Activated naive CD4-positive, alpha-beta T cell treated with anti-CD3 and anti-CD28 coated beads for 36 hours (primary cell): ENCODE measurements at regions not wholly inside any gene's neighbourhood (a gene's known extent, or its start where the extent isn't known, plus 50 kb on each side); places are given as distances from the start of the nearest gene placed in this dataset.

Experiments used
- CTCF ChIA-PET: fragments of 350-600 bp; sonication (Branson Sonifier 250); formaldehyde crosslinking; loops from one replicate; lab custom pipeline; 2021; ENCODE audit warnings: antibody characterized with exemption; lab: Charles Lee
- DNase-seq: peaks from one replicate; pipeline ENCODE4 v3.0.0-alpha.2; 2020
- H3K27ac Mint-ChIP-seq: one replicate; pipeline ENCODE4 v1.8.0; 2021; ENCODE audit warnings: mild to moderate bottlenecking, mixed read lengths
- H3K27me3 Mint-ChIP-seq: one replicate; pipeline ENCODE4 v1.8.0; 2021; ENCODE audit warnings: low read depth, mixed read lengths
- H3K36me3 Mint-ChIP-seq: one replicate; pipeline ENCODE4 v1.8.0; 2021; ENCODE audit warnings: low read depth, mixed read lengths
- H3K4me1 Mint-ChIP-seq: one replicate; pipeline ENCODE4 v1.8.0; 2021; ENCODE audit warnings: low read depth, mixed read lengths
- H3K4me3 Mint-ChIP-seq: one replicate; pipeline ENCODE4 v1.8.0; 2021; ENCODE audit warnings: mild to moderate bottlenecking, moderate library complexity, mixed read lengths
- H3K9me3 Mint-ChIP-seq: one replicate; pipeline ENCODE4 v1.8.0; 2021; ENCODE audit warnings: mixed read lengths
- intact Hi-C: fragments of 100-400 bp; cut with micrococcal nuclease; formaldehyde crosslinking; loops from one replicate; pipeline ENCODE4 v1.15.1; 2023

GRCh38 chr2:120592084-120592483, 143.6 kb upstream of the GLI2 start:
- no peak overlapping the region for H3K4me3 Mint-ChIP-seq
- intact Hi-C loops, result no loop called here
- DNase-seq, result no peak
- H3K4me1 Mint-ChIP-seq, result no peaks in the 10 kb centered on the region
- CTCF ChIA-PET, result no interaction called here
- no peaks in the 10 kb centered on the region for H3K36me3 Mint-ChIP-seq
- no peak overlapping the region for H3K27ac Mint-ChIP-seq
- no peaks in the 10 kb centered on the region for H3K9me3 Mint-ChIP-seq
- peaks cover 35% of the 10 kb centered on the region for H3K27me3 Mint-ChIP-seq

GRCh38 chr2:120593921-120594686, 141.6 kb upstream of the GLI2 start:
- Mint-ChIP-seq H3K4me3 (no peak overlapping the region), H3K36me3 (no peaks in the 10 kb centered on the region), H3K27me3 (peaks cover 22% of the 10 kb centered on the region), H3K9me3 (no peaks in the 10 kb centered on the region), H3K27ac (no peak overlapping the region), H3K4me1 (no peaks in the 10 kb centered on the region)
- intact Hi-C loops, result no loop called here
- CTCF ChIA-PET, result interaction anchor here (0.6 kb wide), 1 partner anchor 501 kb away, joined by 3 read pairs; no protein-coding TSS in a partner anchor
- no peak for DNase-seq

GRCh38 chr2:120594856-120595685, 140.6 kb upstream of the GLI2 start:
- no peaks in the 10 kb centered on the region for H3K9me3 Mint-ChIP-seq
- intact Hi-C loops, result no loop called here
- H3K4me3 Mint-ChIP-seq, result no peak overlapping the region
- CTCF ChIA-PET, result no interaction called here
- H3K36me3 Mint-ChIP-seq, result no peaks in the 10 kb centered on the region
- peaks cover 13% of the 10 kb centered on the region for H3K27me3 Mint-ChIP-seq
- no peak for DNase-seq
- no peaks in the 10 kb centered on the region for H3K4me1 Mint-ChIP-seq
- no peak overlapping the region for H3K27ac Mint-ChIP-seq

- peaks cover 10% of the 10 kb centered on the region for H3K27me3 Mint-ChIP-seq
- H3K27ac Mint-ChIP-seq, result no peak overlapping the region
- CTCF ChIA-PET, result no interaction called here
- no peaks in the 10 kb centered on the region for H3K9me3 Mint-ChIP-seq
- intact Hi-C loops, result no loop called here
- H3K4me3 Mint-ChIP-seq, result no peak overlapping the region
- H3K4me1 Mint-ChIP-seq, result no peaks in the 10 kb centered on the region
- DNase-seq, result no peak
- H3K36me3 Mint-ChIP-seq, result no peaks in the 10 kb centered on the region
These were observed 139.9 kb upstream of the GLI2 start for GRCh38 chr2:120595739-120596138.

- CTCF ChIA-PET, result no interaction called here
- H3K27ac Mint-ChIP-seq, result no peak overlapping the region
These were observed 139.4 kb upstream of the GLI2 start for GRCh38 chr2:120596191-120596811.

GRCh38 chr2:120596990-120597594, 138.6 kb upstream of the GLI2 start:
- intact Hi-C loops, result no loop called here
- Mint-ChIP-seq H3K36me3 (no peaks in the 10 kb centered on the region), H3K4me3 (no peak overlapping the region), H3K27ac (no peak overlapping the region), H3K27me3 (peaks cover 4% of the 10 kb centered on the region), H3K4me1 (no peaks in the 10 kb centered on the region), H3K9me3 (no peaks in the 10 kb centered on the region)
- DNase-seq, result no peak
- CTCF ChIA-PET, result no interaction called here

More at GRCh38 chr2:120596191-120596811, 139.4 kb upstream of the GLI2 start:
- no peak for DNase-seq
- intact Hi-C loops, result no loop called here
- H3K4me1 Mint-ChIP-seq, result no peaks in the 10 kb centered on the region
- no peak overlapping the region for H3K4me3 Mint-ChIP-seq
- no peaks in the 10 kb centered on the region for H3K36me3 Mint-ChIP-seq
- peaks cover 10% of the 10 kb centered on the region for H3K27me3 Mint-ChIP-seq
- no peaks in the 10 kb centered on the region for H3K9me3 Mint-ChIP-seq

- Mint-ChIP-seq H3K9me3 (no peaks in the 10 kb centered on the region), H3K4me3 (no peak overlapping the region), H3K27me3 (peaks cover 2% of the 10 kb centered on the region), H3K27ac (no peak overlapping the region), H3K4me1 (no peaks in the 10 kb centered on the region), H3K36me3 (no peaks in the 10 kb centered on the region)
- CTCF ChIA-PET, result no interaction called here
- DNase-seq, result no peak
- intact Hi-C loops, result no loop called here
These were observed 138.0 kb upstream of the GLI2 start for GRCh38 chr2:120597595-120598193.

- Mint-ChIP-seq H3K27ac (no peak overlapping the region), H3K9me3 (no peaks in the 10 kb centered on the region), H3K4me3 (no peak overlapping the region), H3K36me3 (no peaks in the 10 kb centered on the region), H3K27me3 (peaks cover 2% of the 10 kb centered on the region), H3K4me1 (no peaks in the 10 kb centered on the region)
- no peak for DNase-seq
- intact Hi-C loops, result no loop called here
- CTCF ChIA-PET, result no interaction called here
These were observed 137.3 kb upstream of the GLI2 start for GRCh38 chr2:120598416-120598815.

- intact Hi-C loops, result no loop called here
- no peaks in the 10 kb centered on the region for H3K4me1 Mint-ChIP-seq
These were observed 136.6 kb upstream of the GLI2 start for GRCh38 chr2:120599072-120599471.

GRCh38 chr2:120599656-120600055, 136.0 kb upstream of the GLI2 start:
- intact Hi-C loops, result no loop called here
- Mint-ChIP-seq H3K4me3 (no peak overlapping the region), H3K27ac (no peak overlapping the region), H3K4me1 (no peaks in the 10 kb centered on the region), H3K9me3 (no peaks in the 10 kb centered on the region), H3K27me3 (peaks cover 6% of the 10 kb centered on the region), H3K36me3 (no peaks in the 10 kb centered on the region)
- no peak for DNase-seq
- CTCF ChIA-PET, result no interaction called here

More at GRCh38 chr2:120599072-120599471, 136.6 kb upstream of the GLI2 start:
- no peak overlapping the region for H3K4me3 Mint-ChIP-seq
- CTCF ChIA-PET, result no interaction called here
- H3K36me3 Mint-ChIP-seq, result no peaks in the 10 kb centered on the region
- H3K27ac Mint-ChIP-seq, result no peak overlapping the region
- peaks cover 7% of the 10 kb centered on the region for H3K27me3 Mint-ChIP-seq
- H3K9me3 Mint-ChIP-seq, result no peaks in the 10 kb centered on the region
- DNase-seq, result no peak

- H3K4me3 Mint-ChIP-seq, result no peak overlapping the region
- H3K27me3 Mint-ChIP-seq, result peaks cover 5% of the 10 kb centered on the region
- CTCF ChIA-PET, result interaction anchor here (1.0 kb wide), 1 partner anchor 79 kb away, joined by 3 read pairs; no protein-coding TSS in a partner anchor
- intact Hi-C loops, result no loop called here
- H3K9me3 Mint-ChIP-seq, result no peaks in the 10 kb centered on the region
- H3K4me1 Mint-ChIP-seq, result no peaks in the 10 kb centered on the region
- H3K36me3 Mint-ChIP-seq, result no peaks in the 10 kb centered on the region
- no peak overlapping the region for H3K27ac Mint-ChIP-seq
- DNase-seq, result no peak
These were observed 135.3 kb upstream of the GLI2 start for GRCh38 chr2:120600335-120600734.

- no peaks in the 10 kb centered on the region for H3K9me3 Mint-ChIP-seq
- no peak for DNase-seq
- no peak overlapping the region for H3K27ac Mint-ChIP-seq
- no peaks in the 10 kb centered on the region for H3K36me3 Mint-ChIP-seq
- no peaks in the 10 kb centered on the region for H3K4me1 Mint-ChIP-seq
- H3K4me3 Mint-ChIP-seq, result no peak overlapping the region
- CTCF ChIA-PET, result interaction anchor here (1.0 kb wide), 1 partner anchor 80 kb away, joined by 3 read pairs; no protein-coding TSS in a partner anchor
- intact Hi-C loops, result no loop called here
- peaks cover 10% of the 10 kb centered on the region for H3K27me3 Mint-ChIP-seq
These were observed 134.9 kb upstream of the GLI2 start for GRCh38 chr2:120600786-120601185.
